MM.1S (cell line): ENCODE measurements at regions not wholly inside any gene's neighbourhood (a gene's known extent, or its start where the extent isn't known, plus 50 kb on each side); places are given as distances from the start of the nearest gene placed in this dataset.

Source experiments
- DNase-seq: peaks from one replicate; pipeline ENCODE4 v3.0.0-alpha.2; 2015
- H2AFZ ChIP-seq: fragments of 300-600 bp; sonication (generic); 2 replicates; pipeline ENCODE4 v1.6.0; 2016; ENCODE audit warnings: antibody characterized with exemption, low read length
- H3F3A ChIP-seq: fragments of 300-600 bp; sonication (generic); 2 replicates; pipeline ENCODE4 v1.6.1; 2016; ENCODE audit warnings: mild to moderate bottlenecking, antibody characterized with exemption, low read length, moderate library complexity, mixed read lengths; ENCODE audit not compliant: insufficient read depth
- H3K27ac ChIP-seq: fragments of 300-600 bp; sonication (generic); 2 replicates; pipeline ENCODE4 v1.5.1; 2016; ENCODE audit warnings: mild to moderate bottlenecking, low read length
- H3K27me3 ChIP-seq: fragments of 300-600 bp; sonication (generic); replicated peaks from 2 replicates; pipeline ENCODE4 v1.6.0; 2016; ENCODE audit warnings: low read length; ENCODE audit not compliant: insufficient read depth
- H3K36me3 ChIP-seq: fragments of 300-600 bp; sonication (generic); replicated peaks from 2 replicates; pipeline ENCODE4 v1.6.1; 2016; ENCODE audit warnings: mild to moderate bottlenecking, low read length, mixed read lengths; ENCODE audit not compliant: insufficient read depth
- H3K4me1 ChIP-seq: fragments of 300-600 bp; sonication (generic); 2 replicates; pipeline ENCODE4 v1.6.1; 2016; ENCODE audit warnings: low read length, mixed read lengths
- H3K4me2 ChIP-seq: fragments of 300-600 bp; sonication (generic); 2 replicates; pipeline ENCODE4 v1.6.0; 2016; ENCODE audit warnings: low read depth, low read length
- H3K4me3 ChIP-seq: fragments of 300-600 bp; sonication (generic); 2 replicates; pipeline ENCODE4 v1.5.1; 2016; ENCODE audit warnings: low read length, mixed read lengths
- H3K79me2 ChIP-seq: fragments of 300-600 bp; sonication (generic); 2 replicates; pipeline ENCODE4 v1.6.1; 2016; ENCODE audit warnings: mixed run types, low read length, mixed read lengths
- H3K9ac ChIP-seq: fragments of 300-600 bp; sonication (generic); 2 replicates; pipeline ENCODE4 v1.6.1; 2016; ENCODE audit warnings: low read length, mixed read lengths
- H3K9me2 ChIP-seq: fragments of 300-600 bp; sonication (generic); replicated peaks from 2 replicates; pipeline ENCODE4 v1.6.1; 2016; ENCODE audit warnings: mild to moderate bottlenecking, low read length, mixed read lengths; ENCODE audit not compliant: insufficient read depth
- H3K9me3 ChIP-seq: fragments of 300-600 bp; sonication (generic); replicated peaks from 2 replicates; pipeline ENCODE4 v1.6.1; 2016; ENCODE audit warnings: mild to moderate bottlenecking, low read length, mixed read lengths; ENCODE audit not compliant: insufficient read depth
- H4K20me1 ChIP-seq: fragments of 300-600 bp; sonication (generic); 2 replicates; pipeline ENCODE4 v1.6.1; 2016; ENCODE audit warnings: mild to moderate bottlenecking, low read length, moderate library complexity, mixed read lengths; ENCODE audit not compliant: insufficient read depth
- CTCF ChIP-seq: fragments of 300-600 bp; sonication (generic); IDR thresholded peaks from 2 replicates; pipeline ENCODE4 v1.5.1; 2016; ENCODE audit warnings: antibody characterized with exemption, low read length, mixed read lengths
- EZH2 ChIP-seq: fragments of 300-600 bp; sonication (generic); optimal IDR thresholded peaks from 2 replicates; pipeline ENCODE3; 2017; ENCODE audit warnings: low read depth, mild to moderate bottlenecking, antibody characterized with exemption, low read length, mixed read lengths
- EZH2phosphoT487 ChIP-seq: fragments of 300-600 bp; sonication (generic); IDR thresholded peaks from 2 replicates; pipeline ENCODE4 v1.6.1; 2018; ENCODE audit warnings: antibody characterized with exemption, low read length

- Histone ChIP-seq H3K79me2 (no peaks in the 10 kb centered on the region), H3K9me2 (no peaks in the 10 kb centered on the region), H3K36me3 (no peaks in the 10 kb centered on the region), H3K9ac (no peak overlapping the region), H3K4me3 (no peak overlapping the region), H3K27me3 (no peaks in the 10 kb centered on the region), H2AFZ (no peak overlapping the region), H3F3A (no peaks in the 10 kb centered on the region), H4K20me1 (no peaks in the 10 kb centered on the region), H3K4me1 (no peaks in the 10 kb centered on the region), H3K4me2 (no peak overlapping the region), H3K27ac (no peak overlapping the region), H3K9me3 (no peaks in the 10 kb centered on the region)
- no peak for TF ChIP-seq EZH2phosphoT487
- TF ChIP-seq CTCF, result no peak
- no peak for TF ChIP-seq EZH2
- DNase-seq, result no peak
Observed at GRCh38 chr7:19403691-19404090, 258.5 kb upstream of the FERD3L start.

- DNase-seq, result no peak
- Histone ChIP-seq H4K20me1 (no peaks in the 10 kb centered on the region), H3K36me3 (no peaks in the 10 kb centered on the region), H3F3A (no peaks in the 10 kb centered on the region), H3K4me3 (no peak overlapping the region), H3K9ac (no peak overlapping the region), H3K9me2 (no peaks in the 10 kb centered on the region), H3K27ac (no peak overlapping the region), H3K27me3 (no peaks in the 10 kb centered on the region), H3K79me2 (no peaks in the 10 kb centered on the region), H3K4me2 (no peak overlapping the region), H3K9me3 (no peaks in the 10 kb centered on the region), H3K4me1 (no peaks in the 10 kb centered on the region), H2AFZ (no peak overlapping the region)
- no peak for TF ChIP-seq EZH2
- no peak for TF ChIP-seq CTCF
- TF ChIP-seq EZH2phosphoT487, result no peak
Observed at GRCh38 chr7:19401461-19401860, 256.2 kb upstream of the FERD3L start.

GRCh38 chr7:19400758-19401254 is 255.6 kb upstream of the FERD3L start:
- H3K4me3 ChIP-seq, result no peak overlapping the region

More at GRCh38 chr7:19400758-19401254, 255.6 kb upstream of the FERD3L start:
- H3K27me3 ChIP-seq, result no peaks in the 10 kb centered on the region
- H3K36me3 ChIP-seq, result no peaks in the 10 kb centered on the region
- H3K4me1 ChIP-seq, result no peaks in the 10 kb centered on the region
- H3K9me3 ChIP-seq, result no peaks in the 10 kb centered on the region
- no peaks in the 10 kb centered on the region for H3K9me2 ChIP-seq
- no peak overlapping the region for H3K9ac ChIP-seq
- no peaks in the 10 kb centered on the region for H4K20me1 ChIP-seq
- no peaks in the 10 kb centered on the region for H3K79me2 ChIP-seq
- no peak overlapping the region for H3K27ac ChIP-seq
- H3K4me2 ChIP-seq, result no peak overlapping the region
- TF ChIP-seq CTCF (no peak), EZH2 (no peak), EZH2phosphoT487 (no peak)
- DNase-seq, result no peak
- no peaks in the 10 kb centered on the region for H3F3A ChIP-seq
- H2AFZ ChIP-seq, result no peak overlapping the region
